IMR-90 (cell line): ENCODE measurements at regions not wholly inside any gene's neighbourhood (a gene's known extent, or its start where the extent isn't known, plus 50 kb on each side); places are given as distances from the start of the nearest gene placed in this dataset.

Experiments used
- ATAC-seq: fragments of 200-7000 bp; cut with Tn5 transposase; 2 replicates; pipeline ENCODE4 v1.9.1; 2020; ENCODE audit warnings: low read depth, mild to moderate bottlenecking, moderate library complexity
- BruUV-seq: library from RNA; stranded (reverse); fragments of 400-500 nt; replicated peaks from 2 replicates; lab custom pipeline; 2021; lab: Mats Ljungman, UMichigan
- CTCF ChIA-PET: fragments of 300-600 bp; formaldehyde crosslinking; extraction: SDS; loops from one replicate; lab custom pipeline; 2021; ENCODE audit warnings: antibody characterized with exemption; lab: Yijun Ruan, JAX
- POLR2A ChIA-PET: fragments of 300-600 bp; sonication (Branson Sonifier 250); formaldehyde crosslinking; loops from one replicate; lab custom pipeline; 2022; ENCODE audit warnings: antibody characterized with exemption; ENCODE audit not compliant: unreplicated experiment; lab: Charles Lee
- DNase-seq: peaks from one replicate; pipeline ENCODE4 v3.0.0; 2013
- H2AFZ ChIP-seq: replicated peaks from 2 replicates; pipeline ENCODE3; 2013; ENCODE audit warnings: low read length, mild to moderate bottlenecking; ENCODE audit not compliant: poor library complexity
- H2AK5ac ChIP-seq: 2 replicates; pipeline ENCODE4 v1.6.1; 2013; ENCODE audit warnings: low read depth, low read length, inconsistent platforms
- H2AK9ac ChIP-seq: replicated peaks from 2 replicates; pipeline ENCODE3; 2013; ENCODE audit warnings: mild to moderate bottlenecking, low read depth, low read length, moderate library complexity; ENCODE audit not compliant: poor library complexity
- H2BK120ac ChIP-seq: 2 replicates; pipeline ENCODE4 v1.6.1; 2013; ENCODE audit warnings: low read depth, low read length, inconsistent platforms
- H2BK15ac ChIP-seq: 3 replicates; pipeline ENCODE4 v1.6.1; 2013; ENCODE audit warnings: low read depth, low read length, inconsistent platforms
- H2BK20ac ChIP-seq: 2 replicates; pipeline ENCODE4 v1.6.1; 2013; ENCODE audit warnings: low read depth, mild to moderate bottlenecking, inconsistent platforms, low read length, moderate library complexity
- H2BK5ac ChIP-seq: 2 replicates; pipeline ENCODE4 v1.6.1; 2013; ENCODE audit warnings: mild to moderate bottlenecking, low read depth, low read length, inconsistent platforms; ENCODE audit not compliant: poor library complexity, severe bottlenecking
- H3K14ac ChIP-seq: replicated peaks from 2 replicates; pipeline ENCODE4 v1.6.1; 2013; ENCODE audit warnings: low read depth, low read length, inconsistent platforms
- H3K18ac ChIP-seq: 2 replicates; pipeline ENCODE4 v1.6.1; 2013; ENCODE audit warnings: low read depth, low read length, control low read depth
- H3K23ac ChIP-seq: 2 replicates; pipeline ENCODE4 v1.6.1; 2013; ENCODE audit warnings: low read depth, low read length, inconsistent platforms
- H3K27ac ChIP-seq: 2 replicates; pipeline ENCODE4 v1.5.1; 2013; ENCODE audit warnings: mild to moderate bottlenecking, control low read depth, low read length; ENCODE audit not compliant: insufficient read depth
- H3K27me3 ChIP-seq: 2 replicates; pipeline ENCODE4 v1.6.1; 2013; ENCODE audit warnings: low read length; ENCODE audit not compliant: control insufficient read depth, insufficient read depth
- H3K36me3 ChIP-seq: 2 replicates; pipeline ENCODE4 v1.6.1; 2013; ENCODE audit warnings: low read length, mixed read lengths; ENCODE audit not compliant: control insufficient read depth, insufficient read depth
- H3K4ac ChIP-seq: 2 replicates; pipeline ENCODE4 v1.6.1; 2013; ENCODE audit warnings: low read depth, low read length, inconsistent platforms
- H3K4me1 ChIP-seq: 2 replicates; pipeline ENCODE4 v1.6.1; 2013; ENCODE audit warnings: low read length, mixed read lengths; ENCODE audit not compliant: control insufficient read depth, insufficient read depth
- H3K4me2 ChIP-seq: 2 replicates; pipeline ENCODE4 v1.6.1; 2013; ENCODE audit warnings: low read depth, mild to moderate bottlenecking, control low read depth, low read length, moderate library complexity
- H3K4me3 ChIP-seq: 2 replicates; pipeline ENCODE4 v1.5.1; 2013; ENCODE audit warnings: low read depth, mild to moderate bottlenecking, control low read depth, low read length, moderate library complexity; ENCODE audit not compliant: insufficient read depth
- H3K56ac ChIP-seq: 2 replicates; pipeline ENCODE4 v1.6.1; 2013; ENCODE audit warnings: low read length, inconsistent platforms; ENCODE audit not compliant: insufficient read depth; ENCODE audit errors: extremely low read depth
- H3K79me1 ChIP-seq, 2 experiments: 2 replicates each; pipeline ENCODE4 v1.6.1; 2013; ENCODE audit warnings: low read length in 2 of 2, inconsistent platforms in 1 of 2, low read depth in 1 of 2
- H3K9ac ChIP-seq: 2 replicates; pipeline ENCODE4 v1.6.1; 2013; ENCODE audit warnings: low read depth, low read length, control low read depth
- H3K9me1 ChIP-seq: 2 replicates; pipeline ENCODE4 v1.6.1; 2013; ENCODE audit warnings: low read length, inconsistent platforms; ENCODE audit not compliant: insufficient read depth
- H3K9me3 ChIP-seq: 2 replicates; pipeline ENCODE4 v1.6.1; 2013; ENCODE audit warnings: low read length; ENCODE audit not compliant: control insufficient read depth, insufficient read depth
- H4K20me1 ChIP-seq: 2 replicates; pipeline ENCODE4 v1.6.1; 2013; ENCODE audit warnings: low read length, inconsistent platforms; ENCODE audit not compliant: insufficient read depth
- H4K5ac ChIP-seq: 2 replicates; pipeline ENCODE4 v1.6.1; 2013; ENCODE audit warnings: mild to moderate bottlenecking, low read depth, low read length, control low read depth
- H4K8ac ChIP-seq, 2 experiments: 2 replicates each; pipeline ENCODE4 v1.6.1; 2013; ENCODE audit warnings: low read depth in 2 of 2, low read length in 2 of 2, control low read depth in 1 of 2, inconsistent platforms in 1 of 2
- H4K91ac ChIP-seq: 2 replicates; pipeline ENCODE4 v1.6.1; 2013; ENCODE audit warnings: low read depth, low read length, inconsistent platforms; ENCODE audit not compliant: insufficient read depth
- CTCF ChIP-seq: conservative IDR thresholded peaks from 2 replicates; pipeline ENCODE4 v1.5.1; 2012; ENCODE audit warnings: mild to moderate bottlenecking, low read depth, low read length, improper control_type of control experiment
- NFE2L2 ChIP-seq: fragments of 150-350 bp; IDR thresholded peaks from 2 replicates; pipeline ENCODE4 v1.6.1; 2016; ENCODE audit warnings: low read depth, mild to moderate bottlenecking, low read length
- WGBS, 2 experiments: methylation state at CpG; one replicate each; pipeline versions ENCODE4 v1.1.5 to v1.1.7; 2013; ENCODE audit warnings: missing lambda C conversion rate in 2 of 2; ENCODE audit not compliant: insufficient read length in 1 of 2; ENCODE audit errors: extremely low coverage in 2 of 2; 5-methylcytosine and 5-hydroxymethylcytosine counted together
- dilution Hi-C: fragments of 300-500 bp; cut with HindIII; formaldehyde crosslinking; loops from one replicate; pipeline ENCODE4 v1.14.3; 2018; ENCODE audit warnings: low sequenced_read_pairs; ENCODE audit not compliant: unreplicated experiment
- in situ Hi-C: fragments of 300-500 bp; cut with MboI; formaldehyde crosslinking; loops from 3 replicates; pipeline ENCODE4 v1.14.3; 2019; ENCODE audit warnings: low sequenced_read_pairs, inconsistent platforms, mixed read lengths
- intact Hi-C: fragments of 100-400 bp; cut with micrococcal nuclease; formaldehyde crosslinking; loops from 2 replicates; pipeline ENCODE4 v1.10.0; 2022

DNA sequence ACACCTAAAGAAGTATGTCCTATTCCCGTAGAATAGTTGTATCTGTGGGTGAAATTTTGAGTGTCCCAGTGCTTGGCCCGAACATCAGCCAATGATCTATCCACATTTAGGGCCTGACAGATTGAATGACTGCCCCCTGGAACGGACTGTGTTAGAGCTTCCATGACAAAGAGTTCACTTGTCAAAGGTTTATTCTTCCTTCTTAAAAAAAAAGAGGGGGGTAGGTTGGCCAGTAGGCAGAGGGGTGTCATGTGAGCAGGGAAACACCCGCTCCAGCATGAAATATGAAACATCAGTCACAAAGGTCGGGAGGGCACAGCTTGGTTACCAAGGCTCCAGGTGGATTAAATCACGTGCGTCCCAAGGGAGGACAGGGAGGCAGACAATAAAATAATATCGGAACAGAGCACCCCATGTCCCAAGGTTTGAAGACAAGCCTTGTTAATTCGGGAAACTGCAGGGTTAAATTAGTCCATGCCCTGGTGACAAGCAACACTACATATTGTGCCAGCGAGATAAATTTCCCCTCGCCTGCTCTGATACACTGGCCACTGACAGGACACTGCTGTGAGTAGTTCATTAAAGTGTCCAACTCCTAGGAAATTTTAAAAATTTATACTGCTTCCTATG is 401.2 kb downstream of the IRX1 start:
- H4K20me1 ChIP-seq = no peaks in the 10 kb centered on the region
- no peak overlapping the region for H4K5ac ChIP-seq
- H3K79me1 ChIP-seq = no peaks in the 10 kb centered on the region
- dilution Hi-C loops (no loop called here), in situ Hi-C loops (no loop called here), intact Hi-C loops (no loop called here)
- BruUV-seq = no TSS peak
- no peak overlapping the region for H3K18ac ChIP-seq
- no peak overlapping the region for H3K23ac ChIP-seq
- H2AK9ac ChIP-seq = no peak overlapping the region
- H3K36me3 ChIP-seq = no peaks in the 10 kb centered on the region
- no peak overlapping the region for H3K4ac ChIP-seq
- no peak overlapping the region for H2BK20ac ChIP-seq
- CTCF ChIA-PET = no interaction called here
- H3K9me1 ChIP-seq = no peaks in the 10 kb centered on the region
- H3K4me2 ChIP-seq = no peak overlapping the region
- POLR2A ChIA-PET = no interaction called here
- TF ChIP-seq CTCF (no peak), NFE2L2 (no peak)
- H3K9me3 ChIP-seq = peaks cover 45% of the 10 kb centered on the region
- no peaks in the 10 kb centered on the region for H3K4me1 ChIP-seq
- H3K27ac ChIP-seq = no peak overlapping the region
- H3K4me3 ChIP-seq = no peak overlapping the region
- no peak overlapping the region for H3K56ac ChIP-seq
- no peak overlapping the region for H2AFZ ChIP-seq
- no peak overlapping the region for H3K9ac ChIP-seq
- H4K91ac ChIP-seq = no peak overlapping the region
- no CpG with 5 or more reads among the region's 11 CpGs for WGBS, 2 experiments
- DNase-seq = no peak
- H3K14ac ChIP-seq = no peak overlapping the region
- no peak for ATAC-seq
- no peak overlapping the region for H2BK5ac ChIP-seq
- H3K27me3 ChIP-seq = no peaks in the 10 kb centered on the region
- H2BK15ac ChIP-seq = no peak overlapping the region
- H4K8ac ChIP-seq = no peak overlapping the region
- no peak overlapping the region for H2BK120ac ChIP-seq
- no peak overlapping the region for H2AK5ac ChIP-seq
